HG02642 (cell line): ENCODE measurements at regions not wholly inside any gene's neighbourhood (a gene's known extent, or its start where the extent isn't known, plus 50 kb on each side); places are given as distances from the start of the nearest gene placed in this dataset.
"Not testable (repeated sequence)": the region's sequence is repeated elsewhere in the genome, so short reads cannot be mapped to it uniquely, and the experiment has no call there.

Experiments used
- ATAC-seq: cut with Tn5 transposase; IDR thresholded peaks from one replicate; pipeline ENCODE4 v1.9.1; 2021; ENCODE audit warnings: mild to moderate bottlenecking; ENCODE audit not compliant: unreplicated experiment, poor library complexity

- ATAC-seq: no peak
Observed at GRCh38 chr1:192904438-192904895, 95.6 kb downstream of the RGS2 start.

DNA sequence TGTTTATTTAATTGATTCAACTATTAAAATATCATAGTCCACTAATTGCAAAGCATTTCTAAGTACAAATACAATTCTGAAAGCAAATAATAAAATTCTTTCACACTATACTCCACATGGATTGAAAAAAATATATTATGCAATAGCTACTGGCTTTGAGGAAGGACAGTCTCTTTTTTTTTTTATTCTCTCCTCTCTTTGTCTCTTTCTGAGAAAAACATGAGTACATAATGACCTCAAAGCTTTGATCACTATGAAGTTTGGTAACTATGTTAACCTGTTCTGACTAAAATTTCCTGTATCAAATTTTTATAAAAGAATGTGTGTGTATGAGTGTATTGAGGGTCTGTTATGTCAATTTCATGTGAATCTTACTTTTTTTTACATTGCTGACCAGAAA lies 96.2 kb downstream of the RGS2 start:
- no peak for ATAC-seq

DNA sequence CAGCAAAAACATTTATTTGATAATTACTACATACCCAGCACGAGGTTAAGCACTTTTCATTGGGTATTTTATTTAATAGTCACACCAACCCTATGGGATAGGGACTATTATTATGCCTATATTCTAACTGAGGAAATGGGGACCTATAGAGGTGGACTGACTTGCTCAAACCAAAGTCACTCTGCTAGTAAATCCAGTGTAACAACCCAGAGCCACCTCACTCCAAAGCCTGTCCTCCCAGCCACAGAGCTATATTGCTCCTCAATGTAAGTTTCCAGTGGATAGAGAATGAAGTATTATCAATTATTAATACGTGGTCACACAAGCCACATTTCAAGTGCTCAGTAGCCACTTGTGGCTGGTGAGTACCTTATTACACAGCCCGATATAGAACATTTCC lies 97.5 kb downstream of the RGS2 start:
- ATAC-seq: no peak

DNA sequence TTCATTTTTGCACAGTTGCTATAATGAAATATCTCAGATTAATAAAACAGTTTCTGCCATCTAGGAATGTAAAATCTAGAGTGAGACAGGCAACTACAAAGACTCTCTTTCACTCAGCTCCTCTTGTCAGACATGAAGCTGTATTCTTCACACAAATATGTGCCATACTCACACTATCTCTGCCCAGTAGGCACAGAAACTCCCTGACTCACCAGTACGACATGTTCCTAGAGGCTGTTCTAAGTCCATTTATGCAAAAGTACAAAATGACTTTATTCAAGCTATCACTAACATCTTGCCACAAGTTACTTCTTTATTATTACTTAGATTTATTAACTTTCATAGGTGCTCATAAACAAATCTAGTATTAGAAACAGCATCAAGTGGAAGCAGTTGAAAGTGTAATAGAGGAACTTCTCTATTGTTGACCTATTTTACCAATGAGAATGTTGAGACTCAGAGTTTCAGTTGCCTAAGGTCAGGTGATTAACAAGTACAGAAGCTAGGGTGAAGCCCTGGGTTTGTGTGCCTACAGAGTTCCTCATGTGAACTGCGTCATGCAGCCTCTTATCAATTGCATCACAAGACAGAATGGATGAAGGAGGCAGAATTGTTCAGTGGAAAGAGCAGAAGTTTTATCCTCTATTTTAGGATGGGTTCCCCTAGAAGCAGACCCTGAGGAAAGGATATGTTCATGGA lies 98.9 kb downstream of the RGS2 start:
- no peak for ATAC-seq

DNA sequence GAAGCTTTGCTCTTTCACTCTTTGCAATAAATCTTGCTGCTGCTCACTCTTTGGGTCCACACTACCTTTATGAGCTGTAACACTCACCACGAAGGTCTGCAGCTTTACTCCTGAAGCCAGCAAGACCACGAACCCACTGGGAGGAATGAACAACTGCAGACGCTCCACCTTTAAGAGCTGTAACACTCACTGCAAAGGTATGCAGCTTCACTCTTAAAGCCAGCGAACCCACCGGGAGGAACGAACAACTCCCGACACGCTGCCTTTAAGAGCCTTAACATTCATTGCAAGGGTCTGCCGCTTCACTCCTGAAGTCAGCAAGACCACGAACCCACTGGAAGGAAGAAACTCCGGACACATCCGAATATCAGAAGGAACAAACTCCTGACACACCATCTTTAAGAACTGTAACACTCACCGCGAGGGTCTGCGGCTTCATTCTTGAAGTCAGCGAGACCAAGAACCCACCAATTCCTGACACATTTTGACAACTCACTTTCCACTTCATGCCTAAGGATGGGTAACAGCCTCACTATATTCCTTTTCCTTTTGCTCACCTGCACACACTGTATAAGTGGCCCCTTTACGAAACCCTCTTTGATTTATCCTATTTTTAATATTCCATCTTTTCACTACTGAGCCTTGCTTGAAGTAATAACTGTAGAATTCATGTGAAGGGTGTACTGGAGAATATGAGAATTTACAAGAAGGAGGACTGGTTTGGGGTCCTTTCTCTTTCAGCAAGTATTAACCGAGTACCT lies 103.2 kb downstream of the RGS2 start:
- ATAC-seq: not testable (repeated sequence)

DNA sequence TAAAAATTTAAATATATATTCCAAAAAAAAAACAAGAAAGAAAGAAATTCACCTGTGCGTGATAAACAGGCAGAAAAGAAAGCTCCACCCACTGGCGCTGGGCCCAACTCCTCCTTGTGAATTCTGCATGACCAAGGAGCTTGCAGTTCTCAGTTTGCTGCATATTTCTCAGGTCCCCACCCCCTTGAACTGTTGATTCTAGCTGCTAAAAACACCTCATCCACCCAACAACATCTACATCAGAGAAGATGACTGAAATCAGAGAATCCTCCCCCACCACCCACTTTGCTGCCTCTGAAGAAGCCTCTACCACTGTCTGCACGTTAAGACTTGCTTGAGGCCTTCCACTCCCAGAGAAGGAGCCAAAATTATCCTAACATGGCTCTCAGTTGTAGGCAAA lies 104.8 kb downstream of the RGS2 start:
- no peak for ATAC-seq

DNA sequence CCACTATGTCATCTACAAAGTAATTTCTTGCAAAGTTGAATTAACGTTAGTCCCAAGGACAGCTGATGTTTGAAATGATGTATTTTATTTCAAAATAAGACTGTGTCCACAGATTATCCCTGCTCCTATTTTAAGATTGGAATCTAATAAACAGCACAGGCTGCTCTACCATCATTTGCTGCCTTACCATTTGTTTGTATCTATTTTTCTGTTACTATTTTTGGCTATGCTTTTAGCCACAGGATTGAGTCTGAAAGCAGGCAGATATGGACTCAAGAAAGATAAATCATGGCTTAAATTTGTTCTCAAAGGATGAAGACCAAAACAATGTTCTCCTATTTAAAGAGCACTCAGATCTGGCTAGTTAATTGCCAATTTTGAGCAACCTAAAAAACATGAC lies 105.3 kb downstream of the RGS2 start:
- no peak for ATAC-seq

- ATAC-seq: no peak
Observed at GRCh38 chr1:192914696-192915095, 105.9 kb downstream of the RGS2 start.

DNA sequence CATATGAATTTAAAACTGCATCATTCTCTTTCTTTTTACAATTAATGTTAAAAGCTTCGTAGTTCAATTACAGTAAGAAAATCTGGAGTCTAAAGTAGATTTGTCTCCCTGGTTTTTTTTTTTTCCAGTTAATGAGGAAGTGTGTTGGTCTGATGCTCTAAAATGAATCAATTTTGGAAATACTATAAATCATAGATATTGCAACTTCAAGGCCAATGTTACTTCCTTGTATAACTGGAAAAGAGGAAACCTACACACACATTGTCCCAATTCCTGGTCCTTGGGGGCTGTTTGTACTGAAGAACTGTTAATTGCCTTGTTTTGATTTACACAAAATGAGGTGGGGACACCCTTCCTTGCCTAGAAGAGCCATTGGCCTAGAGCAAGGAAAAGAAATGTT lies 107.2 kb downstream of the RGS2 start:
- no peak for ATAC-seq

DNA sequence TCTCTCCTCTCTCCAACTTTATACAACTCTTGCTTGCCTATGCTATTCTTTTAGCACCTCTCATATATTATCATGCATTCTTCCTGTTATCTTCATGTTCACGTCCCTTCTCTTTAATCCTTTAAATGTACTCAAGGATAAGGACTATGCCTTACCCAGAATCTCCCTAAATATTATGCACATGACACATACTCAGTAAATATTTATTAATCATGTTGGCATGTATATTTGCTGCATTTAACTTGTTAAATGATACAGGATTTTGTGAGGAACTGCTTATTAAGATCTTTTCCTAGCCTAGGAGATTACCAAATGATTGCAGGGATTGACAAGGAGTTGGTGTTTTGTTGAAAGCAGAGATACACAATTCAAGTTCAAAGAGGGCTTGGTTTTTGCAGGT lies 109.4 kb downstream of the RGS2 start:
- ATAC-seq: no peak

GRCh38 chr1:192920412-192920811 lies 111.6 kb downstream of the RGS2 start:
- ATAC-seq: no peak

- no peak for ATAC-seq
Observed at GRCh38 chr1:192925609-192926008, 116.8 kb downstream of the RGS2 start.

DNA sequence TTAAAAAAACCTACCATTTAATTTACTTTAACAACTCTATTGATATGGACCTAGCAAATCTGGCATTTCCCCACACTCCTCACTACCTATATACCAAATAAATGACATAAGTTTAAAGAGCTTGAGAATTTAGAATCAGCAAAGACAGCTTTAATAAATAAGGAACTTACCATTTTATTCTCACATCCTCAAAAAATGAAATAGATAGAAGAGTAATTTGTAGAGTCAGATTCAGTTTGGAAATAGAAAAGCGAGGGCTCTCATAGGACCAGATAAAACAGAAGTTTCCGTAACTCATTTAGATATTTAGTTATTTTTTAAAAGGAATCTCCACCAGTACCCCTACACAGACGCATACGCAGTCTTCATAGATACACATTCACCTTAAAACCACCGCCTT lies 117.9 kb downstream of the RGS2 start:
- no peak for ATAC-seq

DNA sequence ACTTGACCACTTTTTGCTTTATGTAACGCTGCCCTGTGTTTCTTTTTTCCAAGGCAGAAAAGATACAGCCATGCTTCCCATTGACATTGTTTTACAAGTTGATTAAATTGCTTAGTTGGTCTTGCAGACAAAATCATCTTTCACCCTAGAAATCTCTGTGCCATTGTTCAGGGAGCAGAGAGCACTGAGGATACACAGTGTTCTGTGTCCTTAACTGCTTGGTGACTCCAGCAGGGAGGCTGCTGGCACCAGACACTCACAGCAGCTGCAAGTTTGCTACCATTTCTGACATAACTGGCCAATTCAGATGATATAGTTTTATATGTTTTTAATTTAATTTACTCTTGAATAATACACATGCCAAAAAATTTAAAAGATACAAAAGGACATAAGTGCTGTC lies 118.7 kb downstream of the RGS2 start:
- ATAC-seq: no peak

GRCh38 chr1:192929597-192929996 lies 120.8 kb downstream of the RGS2 start:
- ATAC-seq: no peak

GRCh38 chr1:192933744-192934143 lies 124.9 kb downstream of the RGS2 start:
- no peak for ATAC-seq

GRCh38 chr1:192936313-192937018 lies 122.7 kb downstream of the UCHL5 start:
- ATAC-seq: peak; percentile 49

DNA sequence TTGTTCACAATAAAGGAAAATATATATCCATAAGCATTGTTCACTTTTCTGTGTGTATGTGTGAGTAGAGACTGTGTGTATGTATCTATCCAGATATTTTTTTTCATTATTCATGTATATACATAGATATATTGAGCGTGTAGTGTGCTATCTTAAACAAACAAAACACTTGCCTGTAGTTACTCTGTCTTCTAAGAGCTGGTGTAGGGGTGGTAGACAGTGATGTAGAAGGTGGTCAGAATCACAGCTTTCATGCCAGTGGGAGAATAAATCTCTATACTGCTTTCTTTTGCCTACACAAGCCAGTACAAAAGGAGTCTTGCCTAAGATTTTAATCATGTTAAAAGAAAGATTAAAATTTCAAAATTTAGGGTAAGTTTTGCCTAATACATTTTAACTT lies 122.0 kb downstream of the UCHL5 start:
- no peak for ATAC-seq

DNA sequence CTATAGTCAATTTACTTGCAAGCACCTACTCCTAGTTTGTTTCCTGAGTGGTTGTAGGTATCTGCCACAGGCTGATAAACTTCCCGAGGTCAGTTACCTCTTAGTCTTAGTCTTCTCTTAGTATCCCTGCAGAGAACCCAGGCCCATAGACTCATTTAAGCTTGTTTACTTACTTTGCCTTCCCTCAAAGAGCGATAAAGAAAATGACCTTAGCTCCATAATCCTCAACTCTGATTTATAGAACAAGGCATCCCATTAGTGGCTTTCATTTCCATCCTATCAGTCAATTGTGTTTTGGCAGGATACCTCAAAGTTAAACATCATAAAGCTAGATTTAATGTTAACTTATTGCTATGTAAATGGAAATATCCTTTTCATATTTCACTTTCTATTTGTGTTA lies 119.7 kb downstream of the UCHL5 start:
- no peak for ATAC-seq

DNA sequence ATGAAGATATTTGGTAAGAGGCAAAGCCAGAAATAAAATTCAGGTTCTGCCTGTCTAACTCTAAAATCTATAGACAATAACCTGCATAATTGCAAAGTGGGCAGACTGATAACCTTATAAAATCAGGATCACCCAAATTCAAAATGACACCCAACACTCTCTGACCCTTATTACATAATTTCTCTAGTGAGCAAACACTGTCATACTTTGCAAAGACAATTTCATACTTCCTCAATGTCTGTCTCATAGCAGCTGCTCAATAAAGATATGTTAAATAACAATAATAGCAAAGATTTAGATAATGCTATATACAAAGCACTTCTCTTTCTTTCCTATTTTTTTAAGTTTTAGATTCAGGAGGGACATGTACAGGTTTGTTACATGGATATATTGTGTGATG lies 118.5 kb downstream of the UCHL5 start:
- no peak for ATAC-seq

GRCh38 chr1:192941722-192942411 lies 117.3 kb downstream of the UCHL5 start:
- ATAC-seq: peak; percentile 70
